ENCODE measurements at regions not wholly inside any gene's neighbourhood (a gene's known extent, or its start where the extent isn't known, plus 50 kb on each side); places are given as distances from the start of the nearest gene placed in this dataset.

GRCh38 chr2:51720826-51721225 is 688.9 kb upstream of the NRXN1 start:
- Histone ChIP-seq H3K4me1 (ENCODE audit: control insufficient read depth in 2 of 2, insufficient read depth in 1 of 2, low read depth in 1 of 2, low read length in 2 of 2) (no peaks in the 10 kb centered on the region), H3K27me3 (ENCODE audit: control insufficient read depth in 3 of 3, insufficient read depth in 3 of 3, low read depth in 1 of 3, low read length in 3 of 3) (no peaks in the 10 kb centered on the region), H3K27ac (replicated peaks; ENCODE audit: low read length) (no peak overlapping the region), H4K8ac (ENCODE audit: low read depth, low read length) (no peak overlapping the region), H2AFZ (ENCODE audit: low read length) (no peak overlapping the region), H3K4ac (ENCODE audit: low read length) (no peak overlapping the region), H3K4me3 (ENCODE audit: low read length in 2 of 2) (no peak overlapping the region), H3K9me3 (replicated peaks in 1 of 2; ENCODE audit: control insufficient read depth in 2 of 2, insufficient read depth in 1 of 2, low read depth in 1 of 2, low read length in 2 of 2) (no peaks in the 10 kb centered on the region), H2BK120ac (ENCODE audit: low read depth, low read length) (no peak overlapping the region), H3K14ac (ENCODE audit: low read length) (no peak overlapping the region), H3K4me2 (ENCODE audit: insufficient read depth, low read length, poor library complexity, severe bottlenecking) (no peak overlapping the region), H3K23ac (ENCODE audit: low read depth, low read length, poor library complexity) (no peak overlapping the region), H4K91ac (ENCODE audit: low read depth, low read length, poor library complexity) (no peak overlapping the region), H3K9ac (ENCODE audit: low read depth, low read length, poor library complexity) (no peak overlapping the region), H2BK15ac (ENCODE audit: low read length) (no peak overlapping the region), H2AK5ac (ENCODE audit: low read depth, low read length) (no peak overlapping the region), H3K79me1 (ENCODE audit: low read depth, low read length) (no peaks in the 10 kb centered on the region), H2BK5ac (ENCODE audit: low read length) (no peak overlapping the region), H2BK12ac (ENCODE audit: low read length) (no peak overlapping the region), H3K36me3 (replicated peaks in 1 of 2; ENCODE audit: control insufficient read depth in 2 of 2, insufficient read depth in 2 of 2, low read length in 2 of 2) (no peaks in the 10 kb centered on the region), H3K18ac (ENCODE audit: low read length) (no peak overlapping the region)
- no peak for DNase-seq (ENCODE audit: low spot score)
- WGBS, 2 donors (ENCODE audit: extremely low coverage in 2 of 2, insufficient read length in 2 of 2, insufficient replicate concordance in 1 of 2) = no CpG with 5 or more reads among the region's 1 CpG

- Histone ChIP-seq H2BK15ac (ENCODE audit: low read length) (no peak overlapping the region), H3K4me1 (ENCODE audit: control insufficient read depth in 2 of 2, insufficient read depth in 1 of 2, low read depth in 1 of 2, low read length in 2 of 2) (no peaks in the 10 kb centered on the region)
These were observed 686.9 kb upstream of the NRXN1 start for GRCh38 chr2:51718881-51719280.

GRCh38 chr2:51717312-51717711 is 685.4 kb upstream of the NRXN1 start:
- Histone ChIP-seq H2AK5ac (ENCODE audit: low read depth, low read length) (no peak overlapping the region), H3K27ac (replicated peaks; ENCODE audit: low read length) (no peak overlapping the region), H2BK12ac (ENCODE audit: low read length) (no peak overlapping the region), H3K36me3 (replicated peaks in 1 of 2; ENCODE audit: control insufficient read depth in 2 of 2, insufficient read depth in 2 of 2, low read length in 2 of 2) (no peaks in the 10 kb centered on the region), H4K91ac (ENCODE audit: low read depth, low read length, poor library complexity) (no peak overlapping the region), H3K4me1 (ENCODE audit: control insufficient read depth in 2 of 2, insufficient read depth in 1 of 2, low read depth in 1 of 2, low read length in 2 of 2) (no peaks in the 10 kb centered on the region), H2AFZ (ENCODE audit: low read length) (no peak overlapping the region), H4K8ac (ENCODE audit: low read depth, low read length) (no peak overlapping the region), H3K4me2 (ENCODE audit: insufficient read depth, low read length, poor library complexity, severe bottlenecking) (no peak overlapping the region), H2BK15ac (ENCODE audit: low read length) (no peak overlapping the region), H3K4ac (ENCODE audit: low read length) (no peak overlapping the region), H3K79me1 (ENCODE audit: low read depth, low read length) (no peaks in the 10 kb centered on the region), H3K27me3 (ENCODE audit: control insufficient read depth in 3 of 3, insufficient read depth in 3 of 3, low read depth in 1 of 3, low read length in 3 of 3) (no peaks in the 10 kb centered on the region), H3K23ac (ENCODE audit: low read depth, low read length, poor library complexity) (no peak overlapping the region), H3K4me3 (ENCODE audit: low read length in 2 of 2) (no peak overlapping the region), H3K9me3 (replicated peaks in 1 of 2; ENCODE audit: control insufficient read depth in 2 of 2, insufficient read depth in 1 of 2, low read depth in 1 of 2, low read length in 2 of 2) (peaks cover 0 to 1% of the 10 kb centered on the region in 2 donors), H2BK120ac (ENCODE audit: low read depth, low read length) (no peak overlapping the region), H3K14ac (ENCODE audit: low read length) (no peak overlapping the region), H3K18ac (ENCODE audit: low read length) (no peak overlapping the region), H2BK5ac (ENCODE audit: low read length) (no peak overlapping the region), H3K9ac (ENCODE audit: low read depth, low read length, poor library complexity) (no peak overlapping the region)
- no peak for DNase-seq (ENCODE audit: low spot score)
- 100% methylated on average over 2 of the region's 3 CpGs; no CpG with 5 or more reads in 1 of the 2 donors for WGBS, 2 donors (ENCODE audit: extremely low coverage in 2 of 2, insufficient read length in 2 of 2, insufficient replicate concordance in 1 of 2)

More at GRCh38 chr2:51718881-51719280, 686.9 kb upstream of the NRXN1 start:
- H3K14ac ChIP-seq (ENCODE audit: low read length) = no peak overlapping the region
- no peak overlapping the region for H3K18ac ChIP-seq (ENCODE audit: low read length)
- H3K36me3 ChIP-seq (replicated peaks in 1 of 2; ENCODE audit: control insufficient read depth in 2 of 2, insufficient read depth in 2 of 2, low read length in 2 of 2) = no peaks in the 10 kb centered on the region
- H3K23ac ChIP-seq (ENCODE audit: low read depth, low read length, poor library complexity) = no peak overlapping the region
- H2BK120ac ChIP-seq (ENCODE audit: low read depth, low read length) = no peak overlapping the region
- H4K8ac ChIP-seq (ENCODE audit: low read depth, low read length) = no peak overlapping the region
- no peak overlapping the region for H3K4me2 ChIP-seq (ENCODE audit: insufficient read depth, low read length, poor library complexity, severe bottlenecking)
- no peak overlapping the region for H3K4ac ChIP-seq (ENCODE audit: low read length)
- H3K4me3 ChIP-seq (ENCODE audit: low read length in 2 of 2) = no peak overlapping the region
- H3K9ac ChIP-seq (ENCODE audit: low read depth, low read length, poor library complexity) = no peak overlapping the region
- no peaks in the 10 kb centered on the region for H3K79me1 ChIP-seq (ENCODE audit: low read depth, low read length)
- H2BK12ac ChIP-seq (ENCODE audit: low read length) = no peak overlapping the region
- no peak overlapping the region for H4K91ac ChIP-seq (ENCODE audit: low read depth, low read length, poor library complexity)
- H3K27ac ChIP-seq (replicated peaks; ENCODE audit: low read length) = no peak overlapping the region
- H2AK5ac ChIP-seq (ENCODE audit: low read depth, low read length) = no peak overlapping the region
- H2AFZ ChIP-seq (ENCODE audit: low read length) = no peak overlapping the region
- DNase-seq (ENCODE audit: low spot score) = no peak
- no peaks in the 10 kb centered on the region for H3K27me3 ChIP-seq (ENCODE audit: control insufficient read depth in 3 of 3, insufficient read depth in 3 of 3, low read depth in 1 of 3, low read length in 3 of 3)
- H2BK5ac ChIP-seq (ENCODE audit: low read length) = no peak overlapping the region
- H3K9me3 ChIP-seq (replicated peaks in 1 of 2; ENCODE audit: control insufficient read depth in 2 of 2, insufficient read depth in 1 of 2, low read depth in 1 of 2, low read length in 2 of 2) = peaks cover 0 to 1% of the 10 kb centered on the region in 2 donors

GRCh38 chr2:51711766-51712165 is 679.8 kb upstream of the NRXN1 start:
- no peak overlapping the region for H4K91ac ChIP-seq (ENCODE audit: low read depth, low read length, poor library complexity)
- H2BK15ac ChIP-seq (ENCODE audit: low read length) = no peak overlapping the region
- no peak overlapping the region for H2BK120ac ChIP-seq (ENCODE audit: low read depth, low read length)
- DNase-seq (ENCODE audit: low spot score) = no peak
- no peaks in the 10 kb centered on the region for H3K79me1 ChIP-seq (ENCODE audit: low read depth, low read length)
- H3K14ac ChIP-seq (ENCODE audit: low read length) = no peak overlapping the region
- no peaks in the 10 kb centered on the region for H3K27me3 ChIP-seq (ENCODE audit: control insufficient read depth in 3 of 3, insufficient read depth in 3 of 3, low read depth in 1 of 3, low read length in 3 of 3)
- no peak overlapping the region for H2AK5ac ChIP-seq (ENCODE audit: low read depth, low read length)
- no peak overlapping the region for H3K4ac ChIP-seq (ENCODE audit: low read length)
- no CpG with 5 or more reads among the region's 3 CpGs for WGBS, 2 donors (ENCODE audit: extremely low coverage in 2 of 2, insufficient read length in 2 of 2, insufficient replicate concordance in 1 of 2)
- no peak overlapping the region for H3K4me2 ChIP-seq (ENCODE audit: insufficient read depth, low read length, poor library complexity, severe bottlenecking)
- H3K4me1 ChIP-seq (ENCODE audit: control insufficient read depth in 2 of 2, insufficient read depth in 1 of 2, low read depth in 1 of 2, low read length in 2 of 2) = no peaks in the 10 kb centered on the region
- no peak overlapping the region for H3K23ac ChIP-seq (ENCODE audit: low read depth, low read length, poor library complexity)
- no peak overlapping the region for H3K4me3 ChIP-seq (ENCODE audit: low read length in 2 of 2)
- no peaks in the 10 kb centered on the region for H3K36me3 ChIP-seq (replicated peaks in 1 of 2; ENCODE audit: control insufficient read depth in 2 of 2, insufficient read depth in 2 of 2, low read length in 2 of 2)
- no peak overlapping the region for H4K8ac ChIP-seq (ENCODE audit: low read depth, low read length)
- H2BK12ac ChIP-seq (ENCODE audit: low read length) = no peak overlapping the region
- peaks cover 0 to 1% of the 10 kb centered on the region in 2 donors for H3K9me3 ChIP-seq (replicated peaks in 1 of 2; ENCODE audit: control insufficient read depth in 2 of 2, insufficient read depth in 1 of 2, low read depth in 1 of 2, low read length in 2 of 2)
- H3K9ac ChIP-seq (ENCODE audit: low read depth, low read length, poor library complexity) = no peak overlapping the region
- no peak overlapping the region for H2AFZ ChIP-seq (ENCODE audit: low read length)
- H3K18ac ChIP-seq (ENCODE audit: low read length) = no peak overlapping the region
- H2BK5ac ChIP-seq (ENCODE audit: low read length) = no peak overlapping the region
- no peak overlapping the region for H3K27ac ChIP-seq (replicated peaks; ENCODE audit: low read length)

All from neuronal stem cell (in vitro differentiated cells).